ENCODE measurements at regions not wholly inside any gene's neighbourhood (a gene's known extent, or its start where the extent isn't known, plus 50 kb on each side); places are given as distances from the start of the nearest gene placed in this dataset.

DNA sequence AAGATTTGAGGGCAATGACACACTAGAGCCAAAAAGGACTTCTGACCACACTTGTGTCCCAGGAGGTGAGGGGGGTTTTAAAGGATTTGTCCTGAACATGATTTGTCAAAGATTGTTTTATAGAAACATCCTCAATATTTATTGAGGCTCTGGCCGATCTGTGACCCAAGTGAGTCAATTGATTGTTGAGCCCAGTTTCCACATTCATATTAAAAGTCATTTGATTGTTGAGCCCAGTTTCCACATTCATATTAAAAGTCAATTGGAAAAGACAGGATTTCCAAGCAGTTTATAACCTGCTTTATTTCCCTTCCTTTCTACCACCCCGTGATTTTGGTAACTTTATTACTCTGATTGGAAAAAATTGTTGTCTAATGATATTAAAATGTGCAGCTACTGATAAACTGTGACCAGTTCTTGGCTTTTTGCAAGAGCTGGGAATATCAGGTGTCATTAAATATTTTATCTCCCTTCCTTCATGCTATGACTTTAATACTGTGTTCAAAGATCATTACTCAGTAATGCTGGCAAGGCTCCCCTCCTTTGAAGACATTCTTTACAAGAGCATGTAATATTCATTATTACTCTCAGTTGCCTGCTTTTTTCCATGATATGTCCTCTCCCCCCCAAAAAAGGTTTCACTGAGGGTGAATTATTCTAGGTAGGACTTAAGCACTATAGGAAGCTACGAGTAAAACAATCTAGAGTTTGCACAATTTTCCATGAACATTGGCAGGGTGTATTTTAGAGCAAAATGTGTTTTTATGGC lies 75.3 kb downstream of the HRH4 start:
- peaks cover 0 to 3% (median 0%) of the 10 kb centered on the region in 4 donors for H3K27me3 ChIP-seq (ENCODE audit: control insufficient read depth in 4 of 4, insufficient read depth in 4 of 4, low read length in 3 of 4)
- TF ChIP-seq YY1 (IDR thresholded peaks at IDR 0.05): no peak
- no peak for TF ChIP-seq HNF4A (conservative IDR thresholded peaks at IDR 0.05)
- TF ChIP-seq HNF4G (IDR thresholded peaks at IDR 0.05): no peak
- TF ChIP-seq EGR1 (IDR thresholded peaks at IDR 0.05; ENCODE audit: low read depth in 2 of 2): no peak
- TF ChIP-seq GABPA (IDR thresholded peaks at IDR 0.05 in 1 of 2, conservative IDR thresholded peaks at IDR 0.05 in 1 of 2): no peak
- H3K4me1 ChIP-seq (ENCODE audit: control insufficient read depth in 4 of 4, insufficient read depth in 4 of 4, low read length in 3 of 4): no peaks in the 10 kb centered on the region
- no peaks in the 10 kb centered on the region for H3K9me3 ChIP-seq (ENCODE audit: control insufficient read depth in 4 of 4, low read length in 3 of 4)
- no peak overlapping the region for H3K4me3 ChIP-seq (ENCODE audit: low read depth in 1 of 3, low read length in 3 of 3)
- H3K9ac ChIP-seq (ENCODE audit: low read depth in 1 of 2, low read length in 2 of 2): no peak overlapping the region
- 69% methylated on average over 3 of the region's 3 CpGs for WGBS
- H3K27ac ChIP-seq (ENCODE audit: low read depth in 1 of 2, low read length in 2 of 2): no peak overlapping the region
- no peak for DNase-seq (ENCODE audit: low spot score)
- no peaks in the 10 kb centered on the region for H3K36me3 ChIP-seq (ENCODE audit: control insufficient read depth in 4 of 4, insufficient read depth in 3 of 4, low read depth in 1 of 4, low read length in 3 of 4)

DNA sequence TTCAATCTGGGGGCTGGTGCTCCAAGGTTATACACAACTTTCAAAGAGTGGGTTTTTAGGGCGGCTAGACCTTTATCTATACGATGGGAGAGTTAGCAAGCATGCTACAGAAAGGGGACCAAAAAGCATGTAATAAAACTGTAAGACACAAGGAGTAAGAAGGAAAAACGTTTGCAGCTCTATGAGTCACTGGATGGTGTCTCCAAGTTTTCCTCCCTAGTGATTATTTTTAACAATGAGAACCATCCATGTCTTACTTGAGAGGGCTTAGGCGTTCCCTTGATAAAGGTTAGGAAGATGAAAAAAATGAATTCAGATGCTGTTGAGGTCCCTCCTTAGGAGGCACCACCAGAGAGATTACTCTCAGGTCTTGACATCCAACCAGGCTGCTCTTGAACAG lies 75.9 kb downstream of the HRH4 start:
- Histone ChIP-seq H3K27ac (ENCODE audit: low read depth in 1 of 2, low read length in 2 of 2) (no peak overlapping the region), H3K4me1 (ENCODE audit: control insufficient read depth in 4 of 4, insufficient read depth in 4 of 4, low read length in 3 of 4) (no peaks in the 10 kb centered on the region), H3K27me3 (ENCODE audit: control insufficient read depth in 4 of 4, insufficient read depth in 4 of 4, low read length in 3 of 4) (peaks cover 0 to 3% (median 0%) of the 10 kb centered on the region in 4 donors), H3K4me3 (ENCODE audit: low read depth in 1 of 3, low read length in 3 of 3) (no peak overlapping the region), H3K9me3 (ENCODE audit: control insufficient read depth in 4 of 4, low read length in 3 of 4) (no peaks in the 10 kb centered on the region), H3K9ac (ENCODE audit: low read depth in 1 of 2, low read length in 2 of 2) (no peak overlapping the region), H3K36me3 (ENCODE audit: control insufficient read depth in 4 of 4, insufficient read depth in 3 of 4, low read depth in 1 of 4, low read length in 3 of 4) (no peaks in the 10 kb centered on the region)
- no peak for TF ChIP-seq EGR1 (IDR thresholded peaks at IDR 0.05; ENCODE audit: low read depth in 2 of 2)
- TF ChIP-seq FOXA2 (IDR thresholded peaks at IDR 0.05): no peak
- no peak for TF ChIP-seq JUND (IDR thresholded peaks at IDR 0.05)
- TF ChIP-seq, protein P1, sequence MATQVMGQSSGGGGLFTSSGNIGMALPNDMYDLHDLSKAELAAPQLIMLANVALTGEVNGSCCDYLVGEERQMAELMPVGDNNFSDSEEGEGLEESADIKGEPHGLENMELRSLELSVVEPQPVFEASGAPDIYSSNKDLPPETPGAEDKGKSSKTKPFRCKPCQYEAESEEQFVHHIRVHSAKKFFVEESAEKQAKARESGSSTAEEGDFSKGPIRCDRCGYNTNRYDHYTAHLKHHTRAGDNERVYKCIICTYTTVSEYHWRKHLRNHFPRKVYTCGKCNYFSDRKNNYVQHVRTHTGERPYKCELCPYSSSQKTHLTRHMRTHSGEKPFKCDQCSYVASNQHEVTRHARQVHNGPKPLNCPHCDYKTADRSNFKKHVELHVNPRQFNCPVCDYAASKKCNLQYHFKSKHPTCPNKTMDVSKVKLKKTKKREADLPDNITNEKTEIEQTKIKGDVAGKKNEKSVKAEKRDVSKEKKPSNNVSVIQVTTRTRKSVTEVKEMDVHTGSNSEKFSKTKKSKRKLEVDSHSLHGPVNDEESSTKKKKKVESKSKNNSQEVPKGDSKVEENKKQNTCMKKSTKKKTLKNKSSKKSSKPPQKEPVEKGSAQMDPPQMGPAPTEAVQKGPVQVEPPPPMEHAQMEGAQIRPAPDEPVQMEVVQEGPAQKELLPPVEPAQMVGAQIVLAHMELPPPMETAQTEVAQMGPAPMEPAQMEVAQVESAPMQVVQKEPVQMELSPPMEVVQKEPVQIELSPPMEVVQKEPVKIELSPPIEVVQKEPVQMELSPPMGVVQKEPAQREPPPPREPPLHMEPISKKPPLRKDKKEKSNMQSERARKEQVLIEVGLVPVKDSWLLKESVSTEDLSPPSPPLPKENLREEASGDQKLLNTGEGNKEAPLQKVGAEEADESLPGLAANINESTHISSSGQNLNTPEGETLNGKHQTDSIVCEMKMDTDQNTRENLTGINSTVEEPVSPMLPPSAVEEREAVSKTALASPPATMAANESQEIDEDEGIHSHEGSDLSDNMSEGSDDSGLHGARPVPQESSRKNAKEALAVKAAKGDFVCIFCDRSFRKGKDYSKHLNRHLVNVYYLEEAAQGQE (IDR thresholded peaks at IDR 0.05): no peak
- TF ChIP-seq RAD21 (IDR thresholded peaks at IDR 0.05): no peak
- TF ChIP-seq, protein P2, sequence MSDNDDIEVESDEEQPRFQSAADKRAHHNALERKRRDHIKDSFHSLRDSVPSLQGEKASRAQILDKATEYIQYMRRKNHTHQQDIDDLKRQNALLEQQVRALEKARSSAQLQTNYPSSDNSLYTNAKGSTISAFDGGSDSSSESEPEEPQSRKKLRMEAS (IDR thresholded peaks at IDR 0.05): no peak
- no peak for TF ChIP-seq GABPA (IDR thresholded peaks at IDR 0.05 in 1 of 2, conservative IDR thresholded peaks at IDR 0.05 in 1 of 2)
- TF ChIP-seq HNF4G (IDR thresholded peaks at IDR 0.05): no peak
- no peak for TF ChIP-seq SP1 (IDR thresholded peaks at IDR 0.05)
- no peak for TF ChIP-seq NR2F2 (IDR thresholded peaks at IDR 0.05)
- no peak for TF ChIP-seq YY1 (IDR thresholded peaks at IDR 0.05)
- TF ChIP-seq, protein P3, sequence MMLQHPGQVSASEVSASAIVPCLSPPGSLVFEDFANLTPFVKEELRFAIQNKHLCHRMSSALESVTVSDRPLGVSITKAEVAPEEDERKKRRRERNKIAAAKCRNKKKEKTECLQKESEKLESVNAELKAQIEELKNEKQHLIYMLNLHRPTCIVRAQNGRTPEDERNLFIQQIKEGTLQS (IDR thresholded peaks at IDR 0.05): no peak
- no peak for TF ChIP-seq FOXA1 (IDR thresholded peaks at IDR 0.05)
- TF ChIP-seq, protein P4, sequence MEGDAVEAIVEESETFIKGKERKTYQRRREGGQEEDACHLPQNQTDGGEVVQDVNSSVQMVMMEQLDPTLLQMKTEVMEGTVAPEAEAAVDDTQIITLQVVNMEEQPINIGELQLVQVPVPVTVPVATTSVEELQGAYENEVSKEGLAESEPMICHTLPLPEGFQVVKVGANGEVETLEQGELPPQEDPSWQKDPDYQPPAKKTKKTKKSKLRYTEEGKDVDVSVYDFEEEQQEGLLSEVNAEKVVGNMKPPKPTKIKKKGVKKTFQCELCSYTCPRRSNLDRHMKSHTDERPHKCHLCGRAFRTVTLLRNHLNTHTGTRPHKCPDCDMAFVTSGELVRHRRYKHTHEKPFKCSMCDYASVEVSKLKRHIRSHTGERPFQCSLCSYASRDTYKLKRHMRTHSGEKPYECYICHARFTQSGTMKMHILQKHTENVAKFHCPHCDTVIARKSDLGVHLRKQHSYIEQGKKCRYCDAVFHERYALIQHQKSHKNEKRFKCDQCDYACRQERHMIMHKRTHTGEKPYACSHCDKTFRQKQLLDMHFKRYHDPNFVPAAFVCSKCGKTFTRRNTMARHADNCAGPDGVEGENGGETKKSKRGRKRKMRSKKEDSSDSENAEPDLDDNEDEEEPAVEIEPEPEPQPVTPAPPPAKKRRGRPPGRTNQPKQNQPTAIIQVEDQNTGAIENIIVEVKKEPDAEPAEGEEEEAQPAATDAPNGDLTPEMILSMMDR (IDR thresholded peaks at IDR 0.05; ENCODE audit: low read depth, low read length, missing input control): no peak
- TF ChIP-seq HNF4A (conservative IDR thresholded peaks at IDR 0.05): no peak
- no peak for TF ChIP-seq TAF1 (conservative IDR thresholded peaks at IDR 0.05)
- TF ChIP-seq, protein P5, sequence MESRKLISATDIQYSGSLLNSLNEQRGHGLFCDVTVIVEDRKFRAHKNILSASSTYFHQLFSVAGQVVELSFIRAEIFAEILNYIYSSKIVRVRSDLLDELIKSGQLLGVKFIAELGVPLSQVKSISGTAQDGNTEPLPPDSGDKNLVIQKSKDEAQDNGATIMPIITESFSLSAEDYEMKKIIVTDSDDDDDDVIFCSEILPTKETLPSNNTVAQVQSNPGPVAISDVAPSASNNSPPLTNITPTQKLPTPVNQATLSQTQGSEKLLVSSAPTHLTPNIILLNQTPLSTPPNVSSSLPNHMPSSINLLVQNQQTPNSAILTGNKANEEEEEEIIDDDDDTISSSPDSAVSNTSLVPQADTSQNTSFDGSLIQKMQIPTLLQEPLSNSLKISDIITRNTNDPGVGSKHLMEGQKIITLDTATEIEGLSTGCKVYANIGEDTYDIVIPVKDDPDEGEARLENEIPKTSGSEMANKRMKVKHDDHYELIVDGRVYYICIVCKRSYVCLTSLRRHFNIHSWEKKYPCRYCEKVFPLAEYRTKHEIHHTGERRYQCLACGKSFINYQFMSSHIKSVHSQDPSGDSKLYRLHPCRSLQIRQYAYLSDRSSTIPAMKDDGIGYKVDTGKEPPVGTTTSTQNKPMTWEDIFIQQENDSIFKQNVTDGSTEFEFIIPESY (IDR thresholded peaks at IDR 0.05): no peak
- no peak for TF ChIP-seq RXRA (IDR thresholded peaks at IDR 0.05)
- 62% methylated on average over 4 of the region's 4 CpGs for WGBS
- DNase-seq (ENCODE audit: low spot score): no peak

All from liver (tissue), 8 donors.